GM21367 (cell line): ENCODE measurements at regions not wholly inside any gene's neighbourhood (a gene's known extent, or its start where the extent isn't known, plus 50 kb on each side); places are given as distances from the start of the nearest gene placed in this dataset.

Source experiments
- ATAC-seq: cut with Tn5 transposase; IDR thresholded peaks from one replicate; pipeline ENCODE4 v1.9.1; 2021; ENCODE audit not compliant: unreplicated experiment

DNA sequence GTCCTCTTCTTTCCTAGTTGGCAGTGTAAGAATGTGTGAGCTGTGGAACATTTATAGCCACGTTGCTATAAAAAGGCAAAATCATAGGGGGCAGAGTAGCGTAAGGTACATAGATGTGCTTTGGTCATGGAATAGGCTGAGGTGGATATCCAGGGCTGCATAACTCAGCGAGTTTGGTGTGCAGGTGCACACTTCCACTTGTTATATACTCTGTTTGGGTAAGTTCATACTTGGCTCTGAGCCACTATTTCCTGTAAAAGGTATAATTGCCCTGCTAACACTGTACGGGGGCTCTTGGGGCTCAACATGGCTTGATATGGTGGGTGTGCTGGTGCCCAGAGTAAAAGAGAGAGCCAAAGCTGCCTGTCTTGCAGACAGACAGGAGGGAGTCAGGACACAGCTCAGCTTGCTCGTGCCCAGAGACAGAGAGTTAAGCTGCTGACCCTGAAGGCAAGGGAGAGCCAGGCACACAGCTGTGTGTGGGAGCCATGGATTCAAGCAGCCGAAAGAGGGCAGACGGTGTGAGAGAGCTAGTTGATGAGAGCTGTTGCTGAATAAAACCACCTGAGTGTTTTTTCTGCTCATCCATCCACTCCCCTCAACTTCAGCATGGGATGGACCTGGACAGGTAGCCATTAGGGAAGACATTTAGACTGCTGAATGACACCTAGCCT lies 126.7 kb downstream of the DKK1 start:
- ATAC-seq = no peak

DNA sequence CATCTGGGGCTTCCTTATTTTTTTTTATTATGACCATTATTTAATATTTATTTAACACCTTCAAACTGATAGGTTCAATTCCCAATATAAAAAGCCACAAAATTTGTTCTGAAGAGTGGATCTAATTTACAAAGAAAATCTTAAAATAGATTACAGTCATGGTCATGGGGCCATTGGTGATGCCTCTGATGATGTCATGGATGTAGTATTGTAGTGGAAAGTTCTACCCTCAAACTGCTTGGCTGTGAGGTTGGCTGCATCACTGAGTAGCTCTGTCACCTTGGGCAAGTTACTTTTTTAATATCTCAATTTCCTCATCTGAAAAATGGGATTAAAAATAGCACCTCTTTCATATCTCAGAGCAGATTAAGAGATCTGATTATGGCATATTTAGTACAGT lies 128.5 kb downstream of the DKK1 start:
- no peak for ATAC-seq

DNA sequence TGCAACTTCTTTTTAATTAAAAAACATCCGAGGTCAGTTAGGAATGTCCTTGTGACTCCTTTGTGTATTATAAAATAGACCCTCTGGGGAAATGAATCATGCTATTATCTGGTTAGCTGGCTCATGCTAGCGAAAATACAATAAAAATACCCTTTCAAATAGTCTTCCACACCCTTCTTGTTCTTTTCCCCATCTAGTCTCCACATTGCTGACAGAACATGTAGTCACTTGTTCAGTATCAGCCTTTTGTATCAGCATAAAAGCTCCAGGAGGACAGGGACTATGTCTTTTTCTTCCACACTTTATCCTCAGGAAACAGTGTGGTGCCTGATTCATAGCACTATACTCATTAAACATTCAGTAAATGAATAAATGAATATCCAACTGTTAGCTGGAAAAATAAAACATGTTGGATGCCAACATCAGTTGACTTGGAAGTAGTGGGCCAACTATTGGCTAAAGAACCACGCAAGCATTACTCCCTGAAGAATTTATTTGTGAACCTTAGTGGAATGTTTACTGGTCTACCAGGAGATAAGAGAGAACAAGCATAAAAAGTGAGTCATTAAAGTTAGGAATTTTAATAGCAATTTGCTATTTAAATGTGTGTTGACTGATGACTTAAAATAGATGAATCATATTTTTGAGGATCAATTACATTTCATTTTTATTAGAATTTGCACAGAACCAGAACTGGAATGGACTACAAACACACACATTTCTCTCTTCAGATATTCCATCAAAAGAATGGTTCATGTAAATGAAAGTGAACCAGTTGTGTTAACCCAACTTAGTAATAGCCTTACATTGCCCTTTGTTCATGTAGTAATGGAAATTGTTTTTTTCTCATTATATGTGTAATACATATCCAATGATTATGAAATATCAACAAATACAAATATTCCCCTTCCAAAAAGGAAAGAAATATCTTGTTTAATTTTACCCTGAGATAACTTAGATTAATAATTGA lies 129.6 kb downstream of the DKK1 start:
- no peak for ATAC-seq

DNA sequence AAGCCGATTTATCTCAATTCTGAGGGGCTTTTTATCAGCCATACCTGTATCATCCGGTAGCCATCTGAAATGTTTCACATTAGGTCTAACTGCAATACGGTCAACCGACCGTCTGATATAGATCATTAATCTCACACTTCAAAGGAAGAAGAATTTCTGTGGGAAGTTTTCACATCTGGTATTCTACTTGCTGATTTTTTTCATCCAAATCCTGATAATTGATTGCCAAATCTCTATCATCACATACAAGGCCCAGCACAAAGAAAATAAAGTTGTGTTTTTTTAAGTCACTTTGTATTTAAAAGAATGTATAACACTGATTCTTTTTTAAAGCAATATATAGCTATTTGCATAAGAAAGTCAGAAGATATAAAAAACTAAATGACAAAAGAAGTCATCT lies 132.3 kb downstream of the DKK1 start:
- no peak for ATAC-seq

DNA sequence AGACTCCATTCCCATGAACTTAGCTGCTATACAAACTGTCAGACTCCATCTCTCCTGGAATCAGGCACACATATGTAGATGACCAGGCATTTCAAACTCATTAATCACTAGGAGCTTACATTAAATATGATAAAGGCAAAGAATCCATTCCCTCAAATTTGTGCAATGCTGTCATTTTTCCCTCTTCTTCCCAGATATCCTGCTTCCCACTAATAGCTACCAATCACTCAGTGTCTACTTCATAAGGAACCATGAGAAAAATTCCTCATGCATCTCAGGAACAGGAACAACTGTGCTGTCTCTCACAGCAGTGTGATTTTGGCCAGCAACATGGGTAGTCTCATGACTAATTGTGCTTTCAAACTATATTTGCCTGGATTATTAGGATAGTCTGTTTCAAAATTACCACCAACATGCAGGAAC lies 133.9 kb downstream of the DKK1 start:
- ATAC-seq = no peak

DNA sequence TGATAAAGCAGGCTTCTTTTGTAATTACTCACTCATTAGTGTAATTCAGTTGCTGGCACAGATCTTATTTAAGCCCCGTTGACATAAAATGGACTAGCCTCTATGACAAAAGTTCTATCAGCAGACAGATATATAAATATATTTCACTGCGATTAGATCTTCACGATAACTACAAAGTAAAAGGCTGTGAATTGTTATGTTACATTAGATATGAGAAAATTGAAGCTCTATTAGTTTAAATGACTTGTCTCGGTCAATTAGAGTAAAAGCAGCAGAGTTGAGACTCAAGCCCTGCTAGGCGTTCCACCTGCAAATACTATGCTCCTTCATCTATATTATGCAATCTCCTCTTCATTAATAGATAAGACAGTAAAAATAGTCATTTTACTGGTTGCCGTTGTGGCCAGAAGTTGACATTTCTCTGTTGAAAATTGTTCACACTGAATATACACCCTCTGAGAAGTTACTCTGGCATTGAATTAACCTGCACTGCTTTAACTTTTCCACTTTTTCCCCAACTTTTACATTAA lies 136.7 kb downstream of the DKK1 start:
- ATAC-seq = no peak

DNA sequence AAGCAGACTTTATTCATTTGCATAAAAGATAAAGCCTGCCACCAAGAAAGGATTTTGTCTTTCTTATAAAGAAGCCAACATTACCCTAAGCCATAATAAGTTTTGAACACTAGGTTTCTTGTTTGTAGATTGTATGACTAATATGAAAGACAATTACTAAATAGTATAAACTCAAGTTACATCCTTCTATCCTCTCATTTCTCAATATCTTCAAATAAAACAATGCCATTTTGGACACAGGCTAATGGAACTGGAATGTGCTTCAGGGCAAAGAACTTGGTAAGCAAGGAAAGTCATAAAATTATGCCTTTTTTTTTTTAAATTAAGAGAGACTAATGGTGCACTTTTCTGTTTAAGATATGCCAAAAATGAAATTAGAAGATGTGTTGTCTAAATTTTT lies 137.7 kb downstream of the DKK1 start:
- ATAC-seq = no peak

DNA sequence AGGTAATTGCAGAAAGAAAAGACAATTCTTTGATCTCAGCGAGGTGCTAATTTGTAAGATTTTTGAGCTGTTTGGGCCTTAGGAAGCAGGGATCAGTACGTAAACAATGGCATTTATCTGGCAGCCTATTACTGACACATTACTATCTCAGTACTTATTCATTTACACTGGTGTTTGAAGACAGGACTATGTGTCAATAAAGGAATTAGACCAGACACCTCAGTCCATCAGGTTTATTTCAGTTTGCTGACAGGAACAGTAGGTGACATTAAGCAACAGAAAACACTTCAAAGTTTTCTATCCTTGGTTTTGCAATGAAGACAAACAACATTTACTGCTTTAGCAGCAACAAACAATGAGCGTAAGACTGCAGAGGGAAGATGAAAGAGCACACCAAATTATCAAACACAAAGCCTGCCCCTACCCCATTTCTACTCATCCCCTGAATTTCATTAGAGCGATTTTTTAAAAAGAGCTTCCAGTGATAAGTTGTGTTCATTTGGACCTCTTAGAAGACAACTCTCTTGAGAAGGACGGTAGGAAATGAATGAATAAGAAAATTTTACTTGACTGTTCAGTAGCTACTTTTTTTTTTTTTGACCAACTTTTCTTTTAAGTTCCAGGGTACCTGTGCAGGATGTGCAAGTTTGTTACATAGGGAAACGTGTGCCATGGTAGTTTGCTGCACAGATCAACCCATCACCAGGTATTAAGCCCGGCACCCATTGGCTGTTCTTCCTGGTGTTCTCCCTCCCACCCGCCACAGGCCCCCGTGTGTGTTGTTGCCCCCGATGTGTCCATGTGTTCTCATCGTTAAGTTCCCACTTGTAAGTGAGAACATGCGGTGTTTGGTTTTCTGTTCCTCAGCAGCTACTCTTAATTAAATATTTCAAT lies 138.8 kb downstream of the DKK1 start:
- ATAC-seq = no peak

DNA sequence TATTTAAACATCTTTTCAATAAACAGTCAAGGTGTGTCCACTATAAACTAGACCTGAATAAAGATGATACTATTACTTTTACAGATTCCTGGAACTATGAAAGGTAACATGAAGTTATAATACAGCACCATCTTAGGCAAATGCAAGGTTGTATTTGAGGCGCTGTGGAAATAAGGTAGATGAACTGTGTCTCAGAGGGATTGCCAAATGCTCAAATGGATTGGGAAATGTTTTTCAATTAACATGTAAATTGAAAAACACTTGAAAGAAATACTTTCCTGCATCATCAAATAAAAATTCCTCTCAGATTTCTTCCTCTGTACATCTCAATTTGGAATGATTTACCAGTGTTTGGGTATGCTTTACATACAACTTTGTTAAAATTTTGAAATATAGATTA lies 139.4 kb downstream of the DKK1 start:
- ATAC-seq = no peak

DNA sequence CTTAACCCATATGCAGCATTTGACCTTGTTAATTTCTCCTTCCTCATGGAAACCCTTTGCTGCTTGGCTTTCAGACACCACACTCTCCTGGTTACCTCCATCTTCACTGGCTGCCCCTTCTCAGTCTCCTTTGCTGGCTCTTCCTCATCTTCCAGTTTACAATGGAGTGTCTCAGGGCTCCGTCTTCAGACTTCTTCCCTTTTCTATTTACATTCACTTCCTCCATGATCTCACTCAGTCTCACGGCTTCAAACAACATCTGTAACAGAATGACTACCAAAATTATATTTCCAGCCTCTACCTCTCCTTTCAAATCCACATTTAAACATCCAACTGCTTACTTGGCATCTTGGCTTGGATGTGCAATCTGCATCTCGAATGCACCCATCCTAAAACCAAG lies 140.4 kb downstream of the DKK1 start:
- no peak for ATAC-seq

DNA sequence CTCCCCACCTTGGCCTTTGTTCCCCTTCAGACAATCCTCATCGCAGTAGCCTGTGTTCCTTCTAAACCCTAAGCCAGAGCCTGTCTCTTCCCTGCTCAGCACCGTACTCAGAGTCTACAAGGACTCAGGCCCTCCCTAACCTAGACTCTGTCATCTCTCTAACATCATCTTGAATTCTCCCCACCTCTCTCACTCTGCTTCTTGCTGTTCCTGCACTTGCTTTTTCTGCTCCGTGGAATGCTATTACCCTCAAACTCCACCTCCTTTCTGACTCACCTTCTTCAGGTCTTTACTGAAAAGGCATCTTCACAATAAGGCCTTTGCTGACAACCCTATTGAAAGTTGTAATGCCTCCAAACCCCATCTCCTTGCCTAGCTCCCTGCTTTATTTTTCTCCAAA lies 141.0 kb downstream of the DKK1 start:
- ATAC-seq = no peak

DNA sequence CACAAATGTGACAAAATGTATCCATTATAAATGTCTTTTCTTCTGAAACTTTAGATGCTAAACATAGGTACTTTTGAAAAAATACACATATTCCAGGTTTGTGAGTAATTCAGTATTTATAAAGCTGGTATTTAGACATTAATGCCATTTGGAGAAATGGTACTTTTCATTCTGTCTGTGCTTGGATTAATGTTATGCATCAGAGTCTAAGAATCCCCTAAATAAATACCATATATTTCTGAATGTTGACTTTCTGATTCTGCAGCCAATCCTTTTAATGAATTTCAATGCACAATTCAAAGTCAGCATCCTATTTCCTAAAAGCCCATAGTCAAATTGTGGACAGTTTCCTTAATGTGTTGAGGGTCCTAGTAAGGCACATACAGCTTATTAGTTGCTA lies 145.0 kb downstream of the DKK1 start:
- no peak for ATAC-seq

DNA sequence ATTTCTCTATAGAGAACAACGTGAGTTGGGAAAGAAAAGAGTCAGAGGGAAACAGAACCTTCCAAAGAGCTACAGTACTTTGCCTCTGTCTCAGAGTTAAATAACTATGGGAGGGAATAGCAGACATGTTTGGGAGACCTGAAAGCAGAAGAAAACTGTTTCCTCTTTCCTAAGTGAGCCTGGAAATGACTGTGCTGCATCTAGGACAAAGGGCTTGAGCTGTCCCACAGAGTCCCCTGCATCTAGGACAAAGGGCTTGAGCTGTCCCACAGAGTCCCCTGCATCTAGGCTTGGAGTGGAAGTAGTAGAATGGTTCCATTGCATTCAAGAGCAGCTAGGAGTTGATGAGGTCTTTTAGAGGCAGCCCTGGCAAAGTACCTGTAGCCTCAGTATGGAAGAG lies 149.7 kb downstream of the DKK1 start:
- ATAC-seq = no peak

DNA sequence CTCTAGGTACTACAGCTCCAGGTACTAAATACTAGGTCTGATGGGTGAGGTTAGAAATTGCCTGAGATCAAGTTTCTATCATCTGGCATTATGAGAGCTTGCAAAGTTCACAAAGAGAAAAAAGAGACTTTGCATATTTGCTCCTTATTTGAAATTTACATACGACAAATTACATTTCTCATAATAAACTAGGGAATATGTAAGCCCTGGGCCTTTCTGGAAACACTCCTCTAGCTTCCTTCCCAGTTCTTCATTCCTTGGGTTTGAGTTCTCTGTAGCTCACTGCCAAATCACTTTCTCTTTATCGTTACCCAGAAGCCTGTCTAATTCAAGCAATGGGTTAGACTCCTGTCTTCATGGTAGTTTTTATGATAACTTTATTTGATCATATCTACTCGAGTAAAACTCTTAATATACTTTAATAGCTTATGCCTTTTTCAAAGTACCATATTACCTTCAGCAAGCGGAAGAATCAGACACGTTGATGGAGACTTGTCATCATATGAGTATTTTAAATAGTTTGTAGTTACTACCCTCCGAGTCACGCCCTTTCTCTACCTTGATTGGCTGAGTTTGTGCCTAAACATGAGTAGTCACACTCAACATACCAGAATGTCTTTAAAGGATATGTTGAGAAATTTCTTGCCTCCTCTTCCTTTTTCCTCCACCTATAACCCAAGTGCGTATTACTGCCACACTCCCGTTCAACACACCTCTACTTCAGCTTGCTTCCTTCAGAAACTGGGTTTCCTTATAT lies 150.5 kb downstream of the DKK1 start:
- no peak for ATAC-seq

DNA sequence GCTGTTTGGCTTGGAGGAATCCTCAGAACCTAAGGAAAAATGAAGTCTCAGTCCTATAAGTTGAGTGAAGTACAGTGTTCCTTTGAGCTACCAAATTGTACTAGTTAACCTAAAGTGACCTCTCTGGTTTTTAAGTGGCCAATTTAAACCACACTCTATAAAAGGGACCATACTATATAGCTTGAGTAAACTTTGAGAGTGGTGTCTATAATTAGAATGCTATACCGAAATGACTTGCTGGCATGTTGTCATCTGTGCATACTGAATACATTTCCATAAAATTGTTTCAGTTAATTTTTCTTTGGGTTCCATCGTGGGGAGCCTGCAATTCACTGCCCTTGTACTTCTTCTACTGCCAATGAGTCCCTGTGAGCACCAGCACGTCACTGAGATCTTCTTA lies 151.1 kb downstream of the DKK1 start:
- ATAC-seq = no peak

DNA sequence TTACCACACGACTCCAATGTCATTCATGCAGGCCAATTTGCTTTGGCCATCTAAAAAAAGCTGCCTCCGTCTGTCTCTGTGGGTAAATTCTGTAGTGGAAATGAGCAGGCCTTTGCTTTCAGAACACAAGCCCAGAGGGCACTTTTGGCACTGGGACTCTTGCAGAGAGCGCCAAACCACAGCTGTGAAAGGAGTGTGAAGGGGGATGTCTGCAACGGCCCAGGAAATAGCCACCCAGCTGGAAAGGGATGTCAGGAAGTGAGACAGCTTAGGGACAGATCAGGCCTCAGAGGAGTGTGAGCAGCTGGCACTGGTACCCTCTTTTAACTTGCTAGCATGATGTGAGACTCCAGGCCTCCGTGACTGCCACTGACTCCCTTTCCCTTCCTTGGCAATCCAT lies 152.4 kb downstream of the DKK1 start:
- ATAC-seq = no peak

DNA sequence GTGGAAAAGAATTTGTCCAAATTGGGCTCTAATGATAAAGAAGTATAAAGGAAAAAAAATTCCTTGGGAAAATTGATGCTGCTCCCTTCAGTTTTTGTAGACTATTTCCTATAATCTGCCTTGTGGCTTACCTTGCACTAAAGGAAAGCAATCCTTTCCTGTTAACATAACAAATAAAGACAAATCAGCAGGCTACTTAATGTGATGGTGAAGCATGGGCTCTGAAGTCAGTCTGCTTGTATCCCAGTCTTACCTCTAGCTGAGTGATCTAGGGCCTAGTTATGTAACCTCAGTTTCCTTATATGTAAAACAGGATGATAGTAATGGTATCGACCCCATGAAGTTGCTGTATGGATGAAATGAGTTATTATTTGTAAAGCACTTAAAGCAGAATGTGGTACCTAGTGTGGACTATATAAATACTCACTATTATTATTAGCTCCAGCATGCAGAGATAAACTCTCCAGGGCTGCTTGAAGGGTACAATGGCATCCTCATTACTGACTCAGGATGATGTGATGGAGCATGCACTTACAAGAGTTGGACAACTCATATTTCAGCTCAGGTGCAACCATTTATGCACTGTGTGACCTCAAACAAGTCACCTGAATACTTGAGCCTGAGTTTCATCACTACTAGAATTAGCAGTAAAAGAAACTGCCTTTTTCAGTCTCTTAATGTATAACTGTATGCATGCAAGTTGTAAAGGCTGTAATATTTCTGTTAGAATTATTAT lies 156.1 kb downstream of the DKK1 start:
- no peak for ATAC-seq

DNA sequence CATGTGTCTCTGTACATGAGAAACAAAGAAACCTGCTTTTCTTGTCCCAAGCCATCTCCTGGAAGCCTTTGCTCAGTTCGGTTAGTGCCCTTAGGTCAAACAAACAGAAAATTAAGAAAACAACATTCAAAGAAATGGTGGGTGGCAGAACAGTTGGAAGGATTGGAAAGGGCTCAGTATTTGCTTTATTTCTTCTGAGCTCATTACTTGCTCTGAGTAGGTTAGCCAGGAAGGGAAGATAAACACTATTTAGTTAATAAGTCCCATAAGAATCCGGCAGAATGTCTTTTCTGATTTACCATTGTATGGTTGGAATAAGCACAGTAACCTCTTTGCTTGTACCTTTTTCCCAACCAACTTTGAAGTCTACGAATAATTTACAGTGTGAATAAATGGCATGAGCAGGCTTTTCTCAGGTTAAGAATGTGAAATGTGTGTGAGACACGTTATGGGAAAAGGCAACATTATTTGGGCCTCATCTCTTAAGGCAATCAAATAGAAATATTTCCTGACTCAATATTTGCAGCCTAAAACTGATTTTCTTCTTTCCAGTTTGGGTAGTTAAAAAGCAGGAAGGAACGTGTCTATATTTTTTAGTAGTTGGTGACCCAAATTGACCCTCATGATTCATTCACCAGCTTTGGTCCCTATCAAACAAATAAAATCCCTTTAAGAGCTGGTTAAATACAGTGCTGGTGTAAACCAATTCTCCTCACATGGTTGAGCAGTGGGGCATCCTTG lies 158.5 kb downstream of the DKK1 start:
- no peak for ATAC-seq

DNA sequence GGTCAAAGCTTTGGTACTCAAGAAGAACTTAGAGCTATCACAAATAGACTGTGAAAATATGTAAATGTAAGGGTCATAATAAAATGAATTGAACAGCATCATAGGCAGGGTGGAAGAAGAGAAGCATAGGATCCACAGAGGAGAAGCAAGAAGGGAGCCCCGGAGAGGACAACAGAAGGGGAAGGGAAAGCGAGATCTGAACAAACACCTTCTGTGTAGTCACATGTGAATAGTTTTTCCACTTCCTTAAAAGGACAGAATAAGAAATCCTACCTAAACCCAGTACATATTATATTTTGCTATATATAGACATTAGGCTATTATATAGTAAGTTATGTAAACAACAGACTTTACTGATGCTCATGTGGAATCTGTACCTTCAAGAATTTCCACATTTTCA lies 160.2 kb downstream of the DKK1 start:
- ATAC-seq = no peak
